ENCODE measurements at regions not wholly inside any gene's neighbourhood (a gene's known extent, or its start where the extent isn't known, plus 50 kb on each side); places are given as distances from the start of the nearest gene placed in this dataset.

DNA sequence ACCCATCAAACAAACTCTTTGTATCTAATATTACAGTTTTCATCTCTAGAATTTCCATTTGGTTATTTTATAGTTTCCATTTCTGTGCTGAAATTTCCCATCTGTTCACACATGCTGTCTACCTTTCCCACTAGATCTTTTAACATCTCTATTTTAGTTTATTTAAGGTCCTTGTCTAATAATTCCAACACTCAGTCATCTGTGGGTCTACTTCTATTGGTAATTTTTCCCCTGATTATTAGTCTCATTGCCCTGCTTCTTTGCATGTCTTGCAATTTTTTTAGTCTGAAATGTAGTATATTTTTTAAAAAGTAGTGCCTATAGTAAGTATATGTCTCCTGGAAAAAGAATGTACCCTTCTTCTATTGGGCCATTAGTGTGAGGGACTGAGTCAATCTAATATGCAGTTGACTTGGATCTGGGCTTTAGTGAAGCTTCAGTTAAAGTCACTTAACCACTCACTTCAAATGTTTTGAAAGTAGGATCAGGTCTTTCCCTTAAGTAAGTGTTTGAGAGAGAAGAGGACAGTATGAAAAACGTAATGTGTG is 370.8 kb downstream of the SEC14L1 start:
- TF ChIP-seq, protein P1, sequence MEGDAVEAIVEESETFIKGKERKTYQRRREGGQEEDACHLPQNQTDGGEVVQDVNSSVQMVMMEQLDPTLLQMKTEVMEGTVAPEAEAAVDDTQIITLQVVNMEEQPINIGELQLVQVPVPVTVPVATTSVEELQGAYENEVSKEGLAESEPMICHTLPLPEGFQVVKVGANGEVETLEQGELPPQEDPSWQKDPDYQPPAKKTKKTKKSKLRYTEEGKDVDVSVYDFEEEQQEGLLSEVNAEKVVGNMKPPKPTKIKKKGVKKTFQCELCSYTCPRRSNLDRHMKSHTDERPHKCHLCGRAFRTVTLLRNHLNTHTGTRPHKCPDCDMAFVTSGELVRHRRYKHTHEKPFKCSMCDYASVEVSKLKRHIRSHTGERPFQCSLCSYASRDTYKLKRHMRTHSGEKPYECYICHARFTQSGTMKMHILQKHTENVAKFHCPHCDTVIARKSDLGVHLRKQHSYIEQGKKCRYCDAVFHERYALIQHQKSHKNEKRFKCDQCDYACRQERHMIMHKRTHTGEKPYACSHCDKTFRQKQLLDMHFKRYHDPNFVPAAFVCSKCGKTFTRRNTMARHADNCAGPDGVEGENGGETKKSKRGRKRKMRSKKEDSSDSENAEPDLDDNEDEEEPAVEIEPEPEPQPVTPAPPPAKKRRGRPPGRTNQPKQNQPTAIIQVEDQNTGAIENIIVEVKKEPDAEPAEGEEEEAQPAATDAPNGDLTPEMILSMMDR (conservative IDR thresholded peaks at IDR 0.05) = no peak
- no peak for TF ChIP-seq ZFX (IDR thresholded peaks at IDR 0.05)

Data from C4-2B (cell line).